Upper lobe of left lung (tissue), 6 donors: ENCODE measurements at regions not wholly inside any gene's neighbourhood (a gene's known extent, or its start where the extent isn't known, plus 50 kb on each side); places are given as distances from the start of the nearest gene placed in this dataset.

Experiments
- ATAC-seq, 2 donors: fragments of 200-7000 bp; cut with Tn5 transposase; one replicate each; pipeline ENCODE4 v1.9.1; 2022; ENCODE audit warnings: mild to moderate bottlenecking in 2 of 2, moderate library complexity in 2 of 2; ENCODE audit not compliant: low FRiP score in 2 of 2
- DNase-seq, 2 donors: peaks; one replicate each; pipeline ENCODE4 v3.0.0-alpha.2; 2019 to 2020
- H3K27ac ChIP-seq, 4 donors: fragments of 200-600 bp; sonication (generic); one replicate each; pipeline ENCODE4 v1.5.1; 2016 to 2019
- H3K27me3 ChIP-seq, 4 donors: fragments of 200-600 bp; sonication (generic); one replicate each; pipeline ENCODE4 v1.5.1; 2017 to 2019
- H3K36me3 ChIP-seq, 4 donors: fragments of 200-600 bp; sonication (generic); one replicate each; pipeline ENCODE4 v1.5.1; 2016 to 2019
- H3K4me1 ChIP-seq, 4 donors: fragments of 200-600 bp; sonication (generic); one replicate each; pipeline ENCODE4 v1.5.1; 2018 to 2019
- H3K4me3 ChIP-seq, 4 donors: fragments of 200-600 bp; sonication (generic); one replicate each; pipeline ENCODE4 v1.5.1; 2017 to 2019; ENCODE audit warnings: mild to moderate bottlenecking in 2 of 4, moderate library complexity in 1 of 4
- H3K9me3 ChIP-seq, 4 donors: fragments of 200-600 bp; sonication (generic); one replicate each; pipeline ENCODE4 v1.5.1; 2018 to 2019
- CTCF ChIP-seq, 6 experiments: fragments of 450-650 bp in 4 of 6; fragments of 200-600 bp in 2 of 6; sonication (generic) in 2 of 6; IDR thresholded peaks; one replicate each; pipeline ENCODE4 v1.5.1; 2016 to 2019; ENCODE audit warnings: antibody characterized with exemption in 6 of 6
- EP300 ChIP-seq, 4 donors: sonication (generic); formaldehyde crosslinking; IDR thresholded peaks; one replicate each; pipeline ENCODE4 v1.5.1; 2017; ENCODE audit warnings: antibody characterized with exemption in 4 of 4, control low read depth in 2 of 4
- POLR2A ChIP-seq, 4 donors: fragments of 450-650 bp; IDR thresholded peaks; one replicate each; pipeline ENCODE4 v1.5.1; 2016 to 2017; ENCODE audit warnings: antibody characterized with exemption in 4 of 4, mild to moderate bottlenecking in 2 of 4
- POLR2AphosphoS5 ChIP-seq, 2 donors: sonication (generic); formaldehyde crosslinking; IDR thresholded peaks; one replicate each; pipeline ENCODE4 v1.5.1; 2017; ENCODE audit warnings: antibody characterized with exemption in 2 of 2
- WGBS, 2 donors: methylation state at CpG; one replicate each; pipeline ENCODE4 v1.1.5; 2017 to 2018; 5-methylcytosine and 5-hydroxymethylcytosine counted together
- donor health status: DM: no; HTN: no; CAD: no; lungs with moderate emphysema.
- donor health status: DM: no; HTN: yes; CAD: no; lungs with severe emphysema.

GRCh38 chr21:32844653-32845436, 73.3 kb upstream of the PAXBP1 start:
- peak in 1 of 2 donors; percentile 60 for ATAC-seq

DNA sequence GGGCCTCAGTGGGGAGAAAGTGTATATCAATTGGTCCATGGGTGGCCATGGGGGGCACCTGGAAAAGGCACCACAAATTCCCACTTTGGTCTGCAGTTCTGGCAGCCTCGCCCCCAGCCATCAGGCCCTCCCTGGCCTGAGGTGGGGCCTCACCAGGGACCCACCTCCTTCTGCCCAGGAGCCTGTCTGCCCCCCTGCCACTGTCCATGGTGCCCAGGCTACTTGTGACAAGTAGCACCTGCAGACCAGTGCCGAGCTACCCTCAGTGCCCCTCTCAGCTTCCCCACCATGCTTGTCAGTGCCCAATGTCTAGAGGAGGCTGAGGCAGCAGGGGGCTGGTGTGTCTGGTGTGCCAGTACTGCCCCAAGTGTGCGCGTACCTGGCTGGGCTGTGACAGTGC, 87.1 kb upstream of the PAXBP1 start:
- no peak overlapping the region for H3K27ac ChIP-seq
- no peaks in the 10 kb centered on the region for H3K27me3 ChIP-seq
- H3K4me3 ChIP-seq = no peak overlapping the region
- TF ChIP-seq CTCF (IDR thresholded peaks at IDR 0.05) = no peak
- TF ChIP-seq EP300 (IDR thresholded peaks at IDR 0.05) = no peak
- no peak for TF ChIP-seq POLR2AphosphoS5 (IDR thresholded peaks at IDR 0.05)
- TF ChIP-seq POLR2A (IDR thresholded peaks at IDR 0.05) = no peak
- DNase-seq (peak in 1 of 2 donors; percentile 37), ATAC-seq (peak in 1 of 2 donors; percentile 19)
- no peaks in the 10 kb centered on the region for H3K4me1 ChIP-seq
- no peaks in the 10 kb centered on the region for H3K9me3 ChIP-seq
- H3K36me3 ChIP-seq = no peaks in the 10 kb centered on the region
- WGBS, 2 donors = 82% methylated on average over 4 of the region's 4 CpGs; no CpG with 5 or more reads in 1 of the 2 donors

More at GRCh38 chr21:32844653-32845436, 73.3 kb upstream of the PAXBP1 start:
- no peak for TF ChIP-seq POLR2A (IDR thresholded peaks at IDR 0.05)
- TF ChIP-seq CTCF (IDR thresholded peaks at IDR 0.05) = no peak
- TF ChIP-seq EP300 (IDR thresholded peaks at IDR 0.05) = no peak
- no peak for TF ChIP-seq POLR2AphosphoS5 (IDR thresholded peaks at IDR 0.05)
- WGBS, 2 donors = 76 to 79% methylated on average over 14 of the region's 14 CpGs
- H3K4me3 ChIP-seq = no peak overlapping the region
- no peak for DNase-seq
- H3K27ac ChIP-seq = no peak overlapping the region
- no peaks in the 10 kb centered on the region for H3K27me3 ChIP-seq
- H3K36me3 ChIP-seq = no peaks in the 10 kb centered on the region
- H3K4me1 ChIP-seq = no peaks in the 10 kb centered on the region
- H3K9me3 ChIP-seq = no peaks in the 10 kb centered on the region

- DNase-seq = no peak
- no peaks in the 10 kb centered on the region for H3K9me3 ChIP-seq
- no peaks in the 10 kb centered on the region for H3K36me3 ChIP-seq
- TF ChIP-seq EP300 (IDR thresholded peaks at IDR 0.05) (no peak), POLR2A (IDR thresholded peaks at IDR 0.05) (no peak), POLR2AphosphoS5 (IDR thresholded peaks at IDR 0.05) (no peak)
- no peaks in the 10 kb centered on the region for H3K4me1 ChIP-seq
- no peaks in the 10 kb centered on the region for H3K27me3 ChIP-seq
- ATAC-seq = no peak
- H3K4me3 ChIP-seq = no peak overlapping the region
- H3K27ac ChIP-seq = no peak overlapping the region
These were observed 88.8 kb upstream of the PAXBP1 start for GRCh38 chr21:32860399-32860798.

GRCh38 chr21:32861866-32862265, 90.3 kb upstream of the PAXBP1 start:
- WGBS, 2 donors = 55 to 56% methylated on average over 4 of the region's 4 CpGs
- H3K36me3 ChIP-seq = no peaks in the 10 kb centered on the region
- no peaks in the 10 kb centered on the region for H3K4me1 ChIP-seq
- H3K4me3 ChIP-seq = no peak overlapping the region
- no peaks in the 10 kb centered on the region for H3K9me3 ChIP-seq
- no peak for DNase-seq
- TF ChIP-seq POLR2A (IDR thresholded peaks at IDR 0.05) (no peak), CTCF (IDR thresholded peaks at IDR 0.05) (no peak), EP300 (IDR thresholded peaks at IDR 0.05) (no peak), POLR2AphosphoS5 (IDR thresholded peaks at IDR 0.05) (no peak)
- no peak overlapping the region for H3K27ac ChIP-seq
- no peaks in the 10 kb centered on the region for H3K27me3 ChIP-seq
- ATAC-seq = peak in 1 of 2 donors; percentile 40

DNA sequence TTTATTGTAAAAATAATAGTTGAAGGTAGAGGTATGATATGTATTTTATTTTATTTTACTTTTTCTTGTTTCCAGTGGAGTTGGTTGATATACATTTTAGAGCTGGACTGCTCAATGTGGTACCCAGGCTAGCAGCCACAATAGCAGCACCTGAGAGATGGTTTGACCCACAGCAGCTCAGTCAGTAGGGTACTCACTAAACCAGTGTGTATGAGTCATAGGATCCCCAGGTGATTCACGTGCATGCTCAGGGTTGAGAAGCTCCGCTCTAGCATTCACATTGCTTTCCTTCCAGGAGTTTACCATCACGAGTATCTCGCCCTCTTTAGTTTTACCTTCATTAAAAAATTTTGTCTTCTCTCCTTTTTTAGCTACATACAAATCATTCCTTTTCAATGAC, 96.0 kb upstream of the PAXBP1 start:
- 74 to 82% methylated on average over 4 of the region's 4 CpGs for WGBS, 2 donors
- DNase-seq = no peak
- Histone ChIP-seq H3K27ac (no peak overlapping the region), H3K36me3 (no peaks in the 10 kb centered on the region), H3K27me3 (no peaks in the 10 kb centered on the region), H3K9me3 (no peaks in the 10 kb centered on the region), H3K4me1 (no peaks in the 10 kb centered on the region), H3K4me3 (no peak overlapping the region)
- no peak for TF ChIP-seq CTCF (IDR thresholded peaks at IDR 0.05)
- TF ChIP-seq POLR2A (IDR thresholded peaks at IDR 0.05) = no peak
- TF ChIP-seq POLR2AphosphoS5 (IDR thresholded peaks at IDR 0.05) = no peak
- no peak for TF ChIP-seq EP300 (IDR thresholded peaks at IDR 0.05)
- ATAC-seq = no peak
